ENCODE measurements at regions not wholly inside any gene's neighbourhood (a gene's known extent, or its start where the extent isn't known, plus 50 kb on each side); places are given as distances from the start of the nearest gene placed in this dataset.

GRCh38 chr9:31745468-31745867, 639.0 kb upstream of the ACO1 start:
- Histone ChIP-seq H3K27me3 (ENCODE audit: control insufficient read depth, insufficient read depth, low read length) (no peaks in the 10 kb centered on the region), H3K27ac (ENCODE audit: low read length) (no peak overlapping the region), H3K4me3 (ENCODE audit: low read depth in 2 of 2, low read length in 2 of 2) (no peak overlapping the region), H3K9me3 (ENCODE audit: control insufficient read depth, insufficient read depth, low read depth, low read length) (peaks cover 5% of the 10 kb centered on the region; the same call in 1 of the 2 replicates), H3K36me3 (ENCODE audit: control insufficient read depth, insufficient read depth, low read length) (no peaks in the 10 kb centered on the region), H3K4me1 (ENCODE audit: control insufficient read depth, insufficient read depth, low read length) (no peaks in the 10 kb centered on the region)
- BruUV-seq (replicated peaks): no TSS peak
- CTCF ChIA-PET: no interaction called here
- TF ChIP-seq POLR2AphosphoS5 (IDR thresholded peaks at IDR 0.05; ENCODE audit: low read depth, low read length) (no peak), SIN3A (IDR thresholded peaks at IDR 0.05; ENCODE audit: borderline replicate concordance, insufficient read depth, low read depth, low read length) (no peak), TCF7L2 (IDR thresholded peaks at IDR 0.05; ENCODE audit: low read depth, low read length) (no peak), REST (IDR thresholded peaks at IDR 0.05; ENCODE audit: insufficient read depth in 1 of 2, low read depth in 2 of 2, low read length in 1 of 2) (no peak), CTCF (IDR thresholded peaks at IDR 0.05) (no peak)
- POLR2A ChIA-PET: no interaction called here
- no peak for DNase-seq (ENCODE audit: low read depth, low spot score)
- no peak for ATAC-seq
- intact Hi-C loops (cut with micrococcal nuclease; ENCODE audit: unreplicated experiment) (no loop called here), in situ Hi-C loops (cut with HindIII; ENCODE audit: low pct_unique_long_range_greater_than_20kb, low sequenced_read_pairs) (no loop called here)

GRCh38 chr9:31745886-31746285, 638.6 kb upstream of the ACO1 start:
- no peak for TF ChIP-seq TCF7L2 (IDR thresholded peaks at IDR 0.05; ENCODE audit: low read depth, low read length)
- no peak for TF ChIP-seq CTCF (IDR thresholded peaks at IDR 0.05)
- TF ChIP-seq SIN3A (IDR thresholded peaks at IDR 0.05; ENCODE audit: borderline replicate concordance, insufficient read depth, low read depth, low read length): no peak
- TF ChIP-seq REST (IDR thresholded peaks at IDR 0.05; ENCODE audit: insufficient read depth in 1 of 2, low read depth in 2 of 2, low read length in 1 of 2): no peak
- TF ChIP-seq POLR2AphosphoS5 (IDR thresholded peaks at IDR 0.05; ENCODE audit: low read depth, low read length): no peak
- POLR2A ChIA-PET: no interaction called here
- in situ Hi-C loops (cut with HindIII; ENCODE audit: low pct_unique_long_range_greater_than_20kb, low sequenced_read_pairs) (no loop called here), intact Hi-C loops (cut with micrococcal nuclease; ENCODE audit: unreplicated experiment) (no loop called here)
- no peak overlapping the region for H3K4me3 ChIP-seq (ENCODE audit: low read depth in 2 of 2, low read length in 2 of 2)
- no peak overlapping the region for H3K27ac ChIP-seq (ENCODE audit: low read length)
- H3K27me3 ChIP-seq (ENCODE audit: control insufficient read depth, insufficient read depth, low read length): no peaks in the 10 kb centered on the region
- CTCF ChIA-PET: no interaction called here
- BruUV-seq (replicated peaks): no TSS peak
- H3K9me3 ChIP-seq (ENCODE audit: control insufficient read depth, insufficient read depth, low read depth, low read length): peaks cover 5% of the 10 kb centered on the region; the same call in 1 of the 2 replicates
- ATAC-seq (no peak), DNase-seq (ENCODE audit: low read depth, low spot score) (no peak)
- no peaks in the 10 kb centered on the region for H3K36me3 ChIP-seq (ENCODE audit: control insufficient read depth, insufficient read depth, low read length)
- H3K4me1 ChIP-seq (ENCODE audit: control insufficient read depth, insufficient read depth, low read length): no peaks in the 10 kb centered on the region
